Esophagus squamous epithelium (tissue), 5 donors: ENCODE measurements at regions not wholly inside any gene's neighbourhood (a gene's known extent, or its start where the extent isn't known, plus 50 kb on each side); places are given as distances from the start of the nearest gene placed in this dataset.

ENCODE experiments used
- DNase-seq: peaks from one replicate; lab custom pipeline; 2025; lab: John Stamatoyannopoulos, UW
- H3K27ac ChIP-seq, 4 donors: fragments of 200-600 bp; sonication (generic); one replicate each; pipeline ENCODE4 v1.5.1; 2016 to 2019; ENCODE audit warnings: mild to moderate bottlenecking in 1 of 4
- H3K27me3 ChIP-seq, 4 donors: fragments of 200-600 bp; sonication (generic); 1 replicate in 3 of 4; 2 replicates in 1 of 4; pipeline versions ENCODE4 v1.5.1 to v1.6.0; 2017 to 2021; ENCODE audit warnings: antibody characterized with exemption in 1 of 4
- H3K36me3 ChIP-seq, 3 donors: fragments of 200-600 bp; sonication (generic); one replicate each; pipeline ENCODE4 v1.5.1; 2016 to 2019
- H3K4me1 ChIP-seq, 3 donors: fragments of 200-600 bp; sonication (generic); one replicate each; pipeline ENCODE4 v1.5.1; 2017 to 2019
- H3K4me3 ChIP-seq, 4 donors: fragments of 200-600 bp; sonication (generic); 1 replicate in 3 of 4; 2 replicates in 1 of 4; pipeline ENCODE4 v1.5.1; 2016 to 2019; ENCODE audit warnings: mild to moderate bottlenecking in 2 of 4, moderate library complexity in 1 of 4
- H3K9me3 ChIP-seq, 3 donors: fragments of 200-600 bp; sonication (generic); one replicate each; pipeline ENCODE4 v1.5.1; 2016 to 2019
- CTCF ChIP-seq, 6 experiments: fragments of 450-650 bp in 4 of 6; fragments of 200-600 bp in 2 of 6; sonication (generic) in 2 of 6; IDR thresholded peaks; one replicate each; pipeline ENCODE4 v1.5.1; 2016 to 2019; ENCODE audit warnings: antibody characterized with exemption in 6 of 6, mild to moderate bottlenecking in 4 of 6, moderate library complexity in 4 of 6
- POLR2A ChIP-seq, 4 donors: fragments of 450-650 bp; IDR thresholded peaks; one replicate each; pipeline ENCODE4 v1.6.1; 2017; ENCODE audit warnings: antibody characterized with exemption in 4 of 4, mild to moderate bottlenecking in 4 of 4, moderate library complexity in 3 of 4
- WGBS, 2 donors: methylation state at CpG; one replicate each; pipeline ENCODE4 v1.1.5; 2018; 5-methylcytosine and 5-hydroxymethylcytosine counted together
- intact Hi-C: fragments of 100-400 bp; cut with DNase I; formaldehyde crosslinking; loops from one replicate; pipeline ENCODE4 v1.15.0; 2022
- donor health status: DM: yes; HTN: yes; CAD: no.

GRCh38 chr18:8965398-8965797 lies 137.1 kb upstream of the NDUFV2 start:
- Histone ChIP-seq H3K4me1 (peaks cover 0 to 14% (median 0%) of the 10 kb centered on the region in 3 donors), H3K27ac (no peak overlapping the region), H3K4me3 (no peak overlapping the region), H3K27me3 (no peaks in the 10 kb centered on the region), H3K36me3 (no peaks in the 10 kb centered on the region), H3K9me3 (no peaks in the 10 kb centered on the region)
- 85 to 86% methylated on average over 7 of the region's 8 CpGs for WGBS, 2 donors
- intact Hi-C loops: no loop called here
- DNase-seq: no peak
- TF ChIP-seq POLR2A (IDR thresholded peaks at IDR 0.05) (no peak), CTCF (IDR thresholded peaks at IDR 0.05) (no peak)

GRCh38 chr18:8966821-8967220 lies 135.7 kb upstream of the NDUFV2 start:
- intact Hi-C loops: no loop called here
- H3K4me1 ChIP-seq: no peaks in the 10 kb centered on the region
- H3K27me3 ChIP-seq: no peaks in the 10 kb centered on the region
- TF ChIP-seq CTCF (IDR thresholded peaks at IDR 0.05) (no peak), POLR2A (IDR thresholded peaks at IDR 0.05) (no peak)
- H3K4me3 ChIP-seq: no peak overlapping the region
- no peaks in the 10 kb centered on the region for H3K36me3 ChIP-seq
- no peaks in the 10 kb centered on the region for H3K9me3 ChIP-seq
- H3K27ac ChIP-seq: no peak overlapping the region
- DNase-seq: no peak
- WGBS, 2 donors: 83 to 90% methylated on average over 3 of the region's 3 CpGs

GRCh38 chr18:8967573-8967972 lies 134.9 kb upstream of the NDUFV2 start:
- no peaks in the 10 kb centered on the region for H3K9me3 ChIP-seq
- H3K36me3 ChIP-seq: no peaks in the 10 kb centered on the region
- 83 to 90% methylated on average over 6 of the region's 6 CpGs for WGBS, 2 donors
- H3K4me1 ChIP-seq: no peaks in the 10 kb centered on the region
- intact Hi-C loops: no loop called here
- DNase-seq: no peak
- no peaks in the 10 kb centered on the region for H3K27me3 ChIP-seq
- no peak overlapping the region for H3K4me3 ChIP-seq
- TF ChIP-seq POLR2A (IDR thresholded peaks at IDR 0.05) (no peak), CTCF (IDR thresholded peaks at IDR 0.05) (no peak)
- H3K27ac ChIP-seq: no peak overlapping the region

GRCh38 chr18:8969639-8970390 lies 132.7 kb upstream of the NDUFV2 start:
- no peaks in the 10 kb centered on the region for H3K4me1 ChIP-seq
- H3K27me3 ChIP-seq: no peaks in the 10 kb centered on the region
- WGBS, 2 donors: 58 to 69% methylated on average over 4 of the region's 4 CpGs
- DNase-seq: no peak
- no peaks in the 10 kb centered on the region for H3K36me3 ChIP-seq
- H3K27ac ChIP-seq: no peak overlapping the region
- no peak overlapping the region for H3K4me3 ChIP-seq
- TF ChIP-seq CTCF (IDR thresholded peaks at IDR 0.05): no peak
- no peak for TF ChIP-seq POLR2A (IDR thresholded peaks at IDR 0.05)
- H3K9me3 ChIP-seq: no peaks in the 10 kb centered on the region
- intact Hi-C loops: no loop called here

- no peaks in the 10 kb centered on the region for H3K36me3 ChIP-seq
- H3K9me3 ChIP-seq: no peaks in the 10 kb centered on the region
- TF ChIP-seq POLR2A (IDR thresholded peaks at IDR 0.05) (no peak), CTCF (IDR thresholded peaks at IDR 0.05) (no peak)
- no peak overlapping the region for H3K27ac ChIP-seq
- no peaks in the 10 kb centered on the region for H3K27me3 ChIP-seq
- intact Hi-C loops: no loop called here
- no peaks in the 10 kb centered on the region for H3K4me1 ChIP-seq
- DNase-seq: no peak
- WGBS, 2 donors: 80 to 92% methylated on average over 1 to 4 of the region's 6 CpGs
- no peak overlapping the region for H3K4me3 ChIP-seq
Observed at GRCh38 chr18:8970843-8971242, 131.7 kb upstream of the NDUFV2 start.
